Frontal cortex (tissue), 3 donors: ENCODE measurements at regions not wholly inside any gene's neighbourhood (a gene's known extent, or its start where the extent isn't known, plus 50 kb on each side); places are given as distances from the start of the nearest gene placed in this dataset.

Source experiments
- DNase-seq, 2 donors: peaks; one replicate each; pipeline ENCODE4 v3.0.0; 2012; ENCODE audit warnings: low spot score in 2 of 2
- FAIRE-seq: peaks from 2 replicates; lab custom pipeline; 2012; peaks lifted over from hg19 to GRCh38; lab: Jason Lieb, UNC
- donor health status: control.
- donor health status: control.
- donor health status: control.

DNA sequence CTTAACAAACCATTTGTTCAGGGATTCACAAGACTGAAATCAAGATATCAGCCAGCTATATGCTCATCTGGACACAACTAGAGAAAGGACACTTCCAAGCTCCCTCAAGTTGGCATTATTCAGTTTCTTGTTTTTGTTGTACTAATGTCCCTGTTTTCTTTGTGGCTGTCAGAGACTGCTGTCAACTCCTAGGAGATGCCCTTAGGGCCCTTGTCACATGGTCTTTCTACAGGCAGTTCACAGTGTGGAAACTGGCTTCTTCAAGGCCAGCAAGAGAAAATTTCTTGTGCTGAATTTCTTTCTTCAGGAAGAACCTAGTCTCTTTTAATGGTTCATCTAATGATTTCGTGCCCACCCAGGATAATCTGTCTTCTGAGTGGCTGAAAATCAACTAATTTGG lies 677.2 kb upstream of the MAN1A1 start:
- FAIRE-seq, result no peak
- DNase-seq, result no peak

DNA sequence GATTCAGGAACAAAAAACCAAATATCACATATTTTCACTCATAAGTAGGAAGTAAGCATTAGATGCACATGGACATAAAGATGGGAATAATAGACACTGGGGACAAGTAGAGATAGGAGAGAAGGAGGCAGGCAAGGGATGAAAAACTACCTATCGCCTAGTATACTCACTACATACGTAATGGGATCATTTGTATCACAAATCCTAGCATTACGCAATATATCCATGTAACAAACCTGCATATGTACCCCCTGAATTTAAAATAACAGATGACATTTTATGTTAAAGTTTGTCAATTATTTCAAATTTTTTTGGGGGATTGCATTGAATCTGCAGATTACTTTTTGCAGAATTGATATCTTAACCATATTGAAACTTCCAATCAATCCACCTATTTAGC lies 660.5 kb upstream of the MAN1A1 start:
- FAIRE-seq (no peak), DNase-seq (no peak)

DNA sequence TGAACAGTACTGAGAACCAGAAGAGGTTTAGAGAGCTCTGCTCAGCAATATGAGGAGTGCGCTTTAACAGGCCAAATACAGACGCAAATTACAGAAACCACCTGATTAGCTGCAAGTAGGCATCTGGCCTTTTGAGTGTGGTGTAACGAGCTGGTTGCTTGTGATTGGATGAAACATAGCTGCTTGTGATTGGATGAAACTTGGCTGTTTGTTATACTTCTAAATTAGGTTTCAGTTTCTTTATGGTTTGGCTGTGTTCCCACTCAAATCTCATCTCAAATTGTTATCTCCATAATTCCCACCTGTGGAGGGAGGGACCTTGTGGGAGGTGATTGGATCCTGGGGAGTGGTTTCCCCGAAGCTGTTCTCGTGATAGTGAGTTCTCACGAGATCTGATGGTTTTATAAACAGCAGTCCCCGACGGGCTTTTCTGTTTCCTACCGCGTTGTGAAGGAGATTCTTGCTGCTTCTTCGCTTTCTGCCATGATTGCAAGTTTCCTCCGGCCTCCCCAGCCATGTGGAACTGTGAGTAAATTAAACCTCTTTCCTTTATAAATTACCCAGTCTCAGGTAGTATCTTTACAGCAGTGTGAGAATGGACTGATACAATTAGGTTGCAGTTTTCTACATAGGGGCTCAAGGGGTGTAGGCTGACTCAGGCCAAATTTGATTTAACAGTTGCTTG lies 655.9 kb upstream of the MAN1A1 start:
- FAIRE-seq (no peak), DNase-seq (no peak)

- FAIRE-seq, result no peak
- no peak for DNase-seq
These were observed 637.5 kb upstream of the MAN1A1 start for GRCh38 chr6:119986934-119987549.

- FAIRE-seq (no peak), DNase-seq (no peak)
These were observed 636.6 kb upstream of the MAN1A1 start for GRCh38 chr6:119985952-119986736.

DNA sequence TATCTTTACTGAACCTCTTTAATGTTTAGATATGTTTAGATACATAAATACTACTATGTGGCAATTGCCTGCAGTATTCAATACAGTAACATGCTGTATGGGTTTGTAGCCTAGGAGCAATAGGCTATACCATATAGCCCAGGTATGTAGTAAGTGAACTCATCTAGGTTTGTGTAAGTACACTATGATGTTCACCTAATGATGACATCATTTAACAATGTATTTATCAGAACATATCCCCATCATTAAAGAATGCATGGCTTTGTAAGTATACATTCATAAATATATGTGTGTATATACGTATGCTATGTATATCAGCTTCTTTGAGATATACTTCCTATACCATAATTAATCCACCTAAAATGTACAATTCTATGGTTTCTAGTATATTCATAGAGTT lies 631.2 kb upstream of the MAN1A1 start:
- FAIRE-seq (no peak), DNase-seq (no peak)

DNA sequence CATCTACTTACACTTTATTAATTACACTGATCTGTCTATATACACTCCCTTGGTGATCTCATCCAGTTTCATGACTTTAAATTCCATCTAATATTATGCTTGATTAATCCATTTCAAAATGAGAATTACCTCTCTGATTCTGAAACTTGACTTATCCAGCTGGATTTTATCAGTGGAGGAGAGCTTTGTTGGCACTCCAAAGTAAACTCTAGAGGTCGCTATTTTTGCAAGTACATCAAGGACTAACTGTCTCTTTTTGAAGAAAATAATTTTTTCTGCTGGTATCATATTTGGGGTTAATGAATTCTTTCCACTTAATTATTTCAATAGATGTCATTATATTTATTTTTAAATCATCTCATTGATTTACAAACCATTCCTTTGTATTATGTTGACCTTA lies 630.3 kb upstream of the MAN1A1 start:
- no peak for FAIRE-seq

DNA sequence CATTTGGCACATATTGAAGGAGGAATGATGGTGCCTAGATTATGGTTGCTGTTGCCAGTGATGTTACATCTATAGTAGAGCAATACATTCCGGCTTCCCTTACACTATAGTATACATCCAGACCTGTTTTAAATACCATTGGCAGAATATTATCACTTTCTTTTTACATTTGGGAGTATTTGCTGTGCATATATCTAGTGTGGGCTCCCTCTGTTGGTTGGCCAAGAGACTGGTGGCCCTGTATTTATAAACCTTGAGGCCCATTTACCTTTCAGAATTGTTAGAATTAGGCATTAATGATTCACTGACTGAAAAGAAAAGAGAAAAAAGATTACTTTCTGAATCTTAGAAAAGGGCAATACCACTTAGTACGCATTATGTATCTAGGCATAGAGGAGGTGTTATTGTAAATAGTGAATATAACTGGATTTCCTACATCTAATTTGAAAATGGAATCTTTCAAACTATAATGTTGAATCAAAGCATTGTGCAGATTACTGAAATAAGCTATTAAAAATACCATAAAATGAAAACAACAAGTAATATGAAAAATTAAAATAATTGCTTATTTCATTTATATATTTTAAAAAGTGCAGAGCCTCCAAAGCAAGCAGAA lies 628.8 kb upstream of the MAN1A1 start:
- no peak for FAIRE-seq

More for the DNA sequence above, 630.3 kb upstream of the MAN1A1 start:
- DNase-seq, result no peak

GRCh38 chr6:119974430-119975159 lies 625.0 kb upstream of the MAN1A1 start:
- FAIRE-seq (no peak), DNase-seq (no peak)

More for the DNA sequence above, 628.8 kb upstream of the MAN1A1 start:
- DNase-seq, result no peak

DNA sequence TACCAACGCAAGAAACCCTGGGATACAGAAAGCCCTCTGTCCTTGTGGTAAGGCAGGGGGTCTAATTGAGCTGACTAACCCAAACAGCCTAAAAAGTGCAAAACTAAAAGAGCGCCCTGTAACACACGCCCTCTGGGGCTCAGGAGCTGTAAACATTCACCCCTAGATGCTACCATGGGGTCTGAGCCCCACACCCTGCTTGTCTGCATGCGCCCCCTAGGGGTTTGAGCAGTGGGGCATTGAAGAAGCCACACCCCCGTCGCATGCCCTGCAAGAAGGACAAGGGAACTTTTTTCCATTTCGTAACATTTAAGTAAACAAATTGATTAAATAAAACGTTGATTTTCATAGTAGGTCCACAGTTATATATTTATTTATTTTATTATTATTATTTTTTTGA lies 616.9 kb upstream of the MAN1A1 start:
- FAIRE-seq (no peak), DNase-seq (no peak)

DNA sequence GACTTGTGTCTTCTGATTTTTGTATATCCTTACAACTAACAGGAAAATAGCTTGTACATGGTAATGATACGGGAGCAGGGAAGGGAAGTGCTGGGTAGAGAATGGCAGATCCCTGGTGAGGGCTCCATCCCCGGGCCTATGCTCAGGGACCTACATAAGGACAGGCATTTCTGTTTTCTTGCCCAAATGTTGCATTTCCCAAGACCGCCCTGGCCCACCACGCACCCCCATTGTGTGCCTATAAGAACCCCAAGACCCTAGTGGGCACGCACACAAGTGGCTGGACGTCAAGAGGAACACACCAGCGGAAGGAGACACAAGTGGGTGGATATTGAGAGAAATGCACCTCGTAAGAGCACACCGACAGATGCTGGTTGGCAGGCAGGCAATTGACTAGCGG lies 616.3 kb upstream of the MAN1A1 start:
- FAIRE-seq, result no peak
- DNase-seq, result no peak

- DNase-seq (no peak), FAIRE-seq (no peak)
These were observed 615.4 kb upstream of the MAN1A1 start for GRCh38 chr6:119965008-119965407.

- FAIRE-seq (no peak), DNase-seq (no peak)
These were observed 612.9 kb upstream of the MAN1A1 start for GRCh38 chr6:119962505-119962904.

DNA sequence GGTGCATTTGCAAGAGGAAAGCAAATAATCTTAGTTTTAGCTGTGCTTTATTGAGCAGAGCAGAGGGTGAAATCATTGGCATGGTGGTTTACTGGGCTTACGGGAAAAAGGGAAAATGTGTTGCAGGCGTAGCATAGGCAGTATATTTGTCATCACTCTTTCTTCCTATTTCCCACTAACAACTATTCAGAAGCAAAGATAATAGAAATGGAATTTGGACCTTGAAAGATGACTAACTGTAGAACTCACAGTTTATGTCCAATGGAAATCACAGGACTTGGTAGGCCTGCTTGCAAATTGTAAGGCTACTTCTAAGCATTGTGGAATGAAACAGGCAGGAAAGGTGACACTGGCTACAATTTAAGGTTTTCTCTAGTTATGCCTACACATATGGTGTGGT lies 611.9 kb upstream of the MAN1A1 start:
- DNase-seq (no peak), FAIRE-seq (no peak)

DNA sequence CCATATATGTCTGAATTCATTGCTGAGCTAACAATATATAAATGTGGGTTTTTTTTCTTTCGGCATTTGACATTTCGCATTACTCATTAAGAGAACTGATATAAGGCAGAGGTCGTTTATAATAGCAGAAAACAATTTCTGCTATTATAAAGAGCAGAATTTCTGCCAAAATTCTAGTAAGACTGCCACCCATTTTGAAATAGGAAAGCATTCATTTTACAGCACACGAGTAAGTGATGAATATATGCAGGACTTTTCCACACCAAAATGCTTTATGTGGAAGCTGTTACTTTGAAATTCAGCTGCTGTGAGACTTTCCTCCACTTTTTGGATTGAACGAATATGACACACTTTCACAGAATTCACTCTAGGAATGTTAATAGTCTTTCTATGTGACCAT lies 610.9 kb upstream of the MAN1A1 start:
- no peak for DNase-seq
- FAIRE-seq, result no peak

DNA sequence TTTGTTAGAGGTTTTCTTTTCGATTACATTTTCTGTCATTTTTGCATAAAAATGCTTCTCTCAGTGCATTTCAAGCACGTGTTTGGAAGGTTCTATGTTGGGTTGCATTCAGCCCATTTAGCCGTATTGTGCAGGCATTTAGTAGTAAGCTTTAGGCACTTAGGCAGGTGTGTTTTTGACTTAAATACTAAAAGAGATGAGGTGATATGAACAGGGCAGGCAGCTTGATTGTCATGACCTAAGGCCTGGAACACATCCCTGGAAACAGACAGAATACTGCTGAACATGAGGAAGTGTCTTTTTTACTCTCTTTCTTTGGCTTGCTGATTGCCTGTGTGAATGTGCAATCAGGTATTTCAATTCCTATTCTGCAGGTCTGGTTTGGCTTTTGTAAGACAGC lies 610.5 kb upstream of the MAN1A1 start:
- no peak for DNase-seq

GRCh38 chr6:119957195-119957594 lies 607.6 kb upstream of the MAN1A1 start:
- no peak for DNase-seq
- no peak for FAIRE-seq

More for the DNA sequence above, 610.5 kb upstream of the MAN1A1 start:
- no peak for FAIRE-seq

DNA sequence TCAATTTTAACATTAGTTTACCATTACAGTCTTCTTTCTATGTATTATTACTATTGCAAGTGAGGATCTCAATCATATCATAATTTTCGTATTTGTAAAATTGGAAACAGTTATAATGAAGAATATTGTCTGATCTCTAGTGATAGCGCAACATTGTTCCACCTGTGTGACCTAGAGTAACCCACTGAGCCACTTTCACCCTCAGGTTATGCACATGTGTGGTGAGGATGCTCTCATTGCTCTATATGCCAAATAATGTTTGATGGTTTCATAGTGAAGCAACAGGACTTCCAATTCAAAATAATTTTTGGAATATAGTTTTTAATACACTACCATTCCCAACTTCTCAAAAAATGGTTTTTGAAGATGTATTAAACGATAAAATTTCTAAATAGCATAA lies 603.1 kb upstream of the MAN1A1 start:
- no peak for FAIRE-seq

DNA sequence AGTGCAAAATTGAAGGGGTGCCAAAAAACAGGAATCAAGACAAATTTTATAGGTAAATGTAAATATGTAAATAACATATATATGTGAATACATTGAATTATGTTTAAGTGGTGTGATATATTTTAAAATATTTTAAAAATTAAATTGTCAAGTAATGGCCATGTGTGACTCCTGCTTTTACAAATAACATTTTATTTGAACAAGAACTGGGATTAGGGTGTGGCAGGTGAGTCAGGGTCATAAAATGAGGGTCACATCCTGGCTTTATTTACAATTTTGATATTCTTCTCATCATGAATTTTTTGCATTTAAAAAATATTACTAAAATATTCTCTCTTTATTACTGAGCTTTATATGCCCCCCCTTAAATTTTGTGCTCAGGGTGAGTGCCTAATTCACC lies 601.1 kb upstream of the MAN1A1 start:
- FAIRE-seq (no peak), DNase-seq (no peak)

More for the DNA sequence above, 603.1 kb upstream of the MAN1A1 start:
- DNase-seq, result no peak
